Activated CD8-positive, alpha-beta T cell treated with anti-CD3 and anti-CD28 coated beads for 36 hours (primary cell): ENCODE measurements at regions not wholly inside any gene's neighbourhood (a gene's known extent, or its start where the extent isn't known, plus 50 kb on each side); places are given as distances from the start of the nearest gene placed in this dataset.

Experiments used
- ATAC-seq: fragments of 200-7000 bp; cut with Tn5 transposase; one replicate; pipeline ENCODE4 v1.10.0; 2021; ENCODE audit warnings: mild to moderate bottlenecking, moderate library complexity
- CTCF ChIA-PET: fragments of 350-600 bp; sonication (Branson Sonifier 250); formaldehyde crosslinking; loops from one replicate; lab custom pipeline; 2021; ENCODE audit warnings: antibody characterized with exemption; lab: Charles Lee
- POLR2A ChIA-PET: fragments of 350-600 bp; sonication (Branson Sonifier 250); formaldehyde crosslinking; loops from one replicate; lab custom pipeline; 2021; ENCODE audit warnings: antibody characterized with exemption; lab: Charles Lee
- DNase-seq: peaks from one replicate; pipeline ENCODE4 v3.0.0-alpha.2; 2020
- H3K27ac Mint-ChIP-seq: one replicate; pipeline ENCODE4 v1.8.0; 2021; ENCODE audit warnings: mild to moderate bottlenecking, mixed read lengths
- H3K27me3 Mint-ChIP-seq: one replicate; pipeline ENCODE4 v1.8.0; 2021; ENCODE audit warnings: mixed read lengths
- H3K36me3 Mint-ChIP-seq: one replicate; pipeline ENCODE4 v1.8.0; 2021; ENCODE audit warnings: low read depth, mixed read lengths
- H3K4me1 Mint-ChIP-seq: one replicate; pipeline ENCODE4 v1.8.0; 2021; ENCODE audit warnings: low read depth, mixed read lengths
- H3K4me3 Mint-ChIP-seq: one replicate; pipeline ENCODE4 v1.8.0; 2021; ENCODE audit warnings: mild to moderate bottlenecking, moderate library complexity, mixed read lengths
- H3K9me3 Mint-ChIP-seq: one replicate; pipeline ENCODE4 v1.8.0; 2021; ENCODE audit warnings: mixed read lengths
- intact Hi-C: fragments of 100-400 bp; cut with micrococcal nuclease; formaldehyde crosslinking; loops from one replicate; pipeline ENCODE4 v1.10.0; 2022
- TF ChIP-seq, protein P1 (sequence below): fragments of 200-600 bp; IDR thresholded peaks from one replicate; pipeline ENCODE4 v1.8.0; 2022; ENCODE audit warnings: antibody characterized with exemption, mild to moderate bottlenecking

DNA sequence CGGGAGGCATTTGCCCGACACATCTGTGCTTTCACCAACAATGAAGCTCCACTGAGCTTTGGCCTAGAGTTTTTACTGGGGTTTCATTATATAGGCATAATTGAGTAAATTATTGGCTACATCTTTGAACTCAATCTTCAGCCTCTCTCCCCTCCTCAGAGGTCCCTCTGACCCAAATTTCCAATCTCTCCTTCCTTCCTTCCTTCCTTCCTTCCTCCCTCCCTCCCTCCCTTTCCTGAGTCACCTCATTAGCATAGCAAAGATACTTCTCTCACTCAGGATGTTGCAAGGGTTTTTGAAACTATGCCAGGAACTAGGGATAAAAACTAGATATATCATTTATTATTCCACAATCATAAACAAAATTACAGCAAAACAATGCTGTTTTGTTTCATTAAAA lies 202.8 kb upstream of the PRNP start:
- H3K4me3 Mint-ChIP-seq: no peak overlapping the region
- H3K4me1 Mint-ChIP-seq: no peaks in the 10 kb centered on the region
- DNase-seq (no peak), ATAC-seq (no peak)
- ChIA-PET CTCF (no interaction called here), POLR2A (no interaction called here)
- H3K27ac Mint-ChIP-seq: no peak overlapping the region
- peaks cover 11% of the 10 kb centered on the region for H3K27me3 Mint-ChIP-seq
- TF ChIP-seq, protein P1, sequence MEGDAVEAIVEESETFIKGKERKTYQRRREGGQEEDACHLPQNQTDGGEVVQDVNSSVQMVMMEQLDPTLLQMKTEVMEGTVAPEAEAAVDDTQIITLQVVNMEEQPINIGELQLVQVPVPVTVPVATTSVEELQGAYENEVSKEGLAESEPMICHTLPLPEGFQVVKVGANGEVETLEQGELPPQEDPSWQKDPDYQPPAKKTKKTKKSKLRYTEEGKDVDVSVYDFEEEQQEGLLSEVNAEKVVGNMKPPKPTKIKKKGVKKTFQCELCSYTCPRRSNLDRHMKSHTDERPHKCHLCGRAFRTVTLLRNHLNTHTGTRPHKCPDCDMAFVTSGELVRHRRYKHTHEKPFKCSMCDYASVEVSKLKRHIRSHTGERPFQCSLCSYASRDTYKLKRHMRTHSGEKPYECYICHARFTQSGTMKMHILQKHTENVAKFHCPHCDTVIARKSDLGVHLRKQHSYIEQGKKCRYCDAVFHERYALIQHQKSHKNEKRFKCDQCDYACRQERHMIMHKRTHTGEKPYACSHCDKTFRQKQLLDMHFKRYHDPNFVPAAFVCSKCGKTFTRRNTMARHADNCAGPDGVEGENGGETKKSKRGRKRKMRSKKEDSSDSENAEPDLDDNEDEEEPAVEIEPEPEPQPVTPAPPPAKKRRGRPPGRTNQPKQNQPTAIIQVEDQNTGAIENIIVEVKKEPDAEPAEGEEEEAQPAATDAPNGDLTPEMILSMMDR: no peak
- H3K36me3 Mint-ChIP-seq: no peaks in the 10 kb centered on the region
- intact Hi-C loops: no loop called here
- no peaks in the 10 kb centered on the region for H3K9me3 Mint-ChIP-seq

DNA sequence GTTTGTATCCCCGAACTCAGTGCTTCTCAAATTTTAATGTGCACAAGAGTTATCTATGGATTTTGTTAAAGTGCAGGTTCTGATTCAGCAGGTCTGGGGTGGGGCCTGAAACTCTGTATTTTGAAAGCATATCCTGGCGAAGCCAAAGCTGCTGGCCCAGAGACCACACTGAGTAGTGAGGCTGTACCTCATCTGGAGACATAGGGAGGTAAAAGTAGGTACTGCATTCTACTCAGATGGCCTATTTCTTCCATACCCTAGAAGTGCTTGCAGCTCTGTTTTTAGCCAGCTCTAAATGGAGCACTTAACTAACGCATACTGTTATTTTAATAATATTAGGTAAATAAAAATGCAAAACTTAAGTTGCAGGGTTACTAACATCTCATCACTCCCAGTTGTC lies 206.2 kb upstream of the PRNP start:
- CTCF ChIA-PET: no interaction called here

DNA sequence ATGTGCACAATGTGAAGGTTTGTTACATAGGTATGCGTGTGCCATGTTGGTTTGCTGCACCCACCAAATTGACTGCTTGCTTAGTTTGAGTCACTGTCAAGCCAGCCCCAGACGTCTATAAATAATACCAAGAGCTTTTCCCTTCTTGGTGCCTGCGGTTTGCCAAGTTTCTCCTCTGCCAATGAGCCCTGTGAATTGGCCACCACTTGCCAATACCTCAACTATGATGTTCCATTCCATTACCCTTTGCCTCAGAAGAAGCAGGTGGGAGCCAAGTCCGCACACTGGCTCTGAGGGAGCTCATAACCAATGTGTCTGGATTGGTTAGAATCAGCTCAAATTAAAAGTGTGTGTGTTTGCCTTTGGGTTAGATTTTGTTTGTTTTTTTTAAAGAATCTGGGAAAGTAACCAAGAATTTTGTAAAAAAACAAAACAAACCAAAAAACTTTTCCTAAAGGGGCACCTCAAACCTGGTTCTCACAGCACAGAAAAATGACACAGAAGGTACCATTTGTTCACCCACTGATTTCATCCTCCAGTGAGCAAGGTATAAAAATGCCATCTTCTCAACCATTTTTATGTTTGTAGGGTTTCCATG lies 209.3 kb upstream of the PRNP start:
- TF ChIP-seq, protein P1: no peak
- CTCF ChIA-PET: no interaction called here
- no peak overlapping the region for H3K27ac Mint-ChIP-seq
- POLR2A ChIA-PET: no interaction called here
- H3K36me3 Mint-ChIP-seq: no peaks in the 10 kb centered on the region
- ATAC-seq (no peak), DNase-seq (no peak)
- no peaks in the 10 kb centered on the region for H3K4me1 Mint-ChIP-seq
- H3K27me3 Mint-ChIP-seq: peaks cover 13% of the 10 kb centered on the region
- no peak overlapping the region for H3K4me3 Mint-ChIP-seq
- H3K9me3 Mint-ChIP-seq: no peaks in the 10 kb centered on the region
- intact Hi-C loops: no loop called here

More for the DNA sequence above, 206.2 kb upstream of the PRNP start:
- Mint-ChIP-seq H3K4me1 (no peaks in the 10 kb centered on the region), H3K36me3 (no peaks in the 10 kb centered on the region), H3K4me3 (no peak overlapping the region), H3K27me3 (peaks cover 16% of the 10 kb centered on the region), H3K27ac (no peak overlapping the region), H3K9me3 (no peaks in the 10 kb centered on the region)
- POLR2A ChIA-PET: interaction anchor here (1.3 kb wide), 1 partner anchor 28 kb away, joined by 4 read pairs; no protein-coding TSS in a partner anchor
- TF ChIP-seq, protein P1: no peak
- ATAC-seq (no peak), DNase-seq (no peak)
- intact Hi-C loops: no loop called here

- Mint-ChIP-seq H3K27me3 (peaks cover 16% of the 10 kb centered on the region), H3K4me3 (no peak overlapping the region), H3K4me1 (no peaks in the 10 kb centered on the region), H3K36me3 (no peaks in the 10 kb centered on the region), H3K9me3 (no peaks in the 10 kb centered on the region), H3K27ac (no peak overlapping the region)
- no peak for DNase-seq
- ATAC-seq: no peak
- ChIA-PET CTCF (no interaction called here), POLR2A (no interaction called here)
- TF ChIP-seq, protein P1: no peak
- intact Hi-C loops: no loop called here
Measured at GRCh38 chr20:4472906-4473305, 213.3 kb upstream of the PRNP start.

- Mint-ChIP-seq H3K9me3 (no peaks in the 10 kb centered on the region), H3K36me3 (no peaks in the 10 kb centered on the region), H3K4me1 (no peaks in the 10 kb centered on the region), H3K27ac (no peak overlapping the region), H3K4me3 (no peak overlapping the region), H3K27me3 (peaks cover 14% of the 10 kb centered on the region)
- ATAC-seq: no peak
- no peak for DNase-seq
- CTCF ChIA-PET: no interaction called here
- intact Hi-C loops: no loop called here
- TF ChIP-seq, protein P1: no peak
- POLR2A ChIA-PET: no interaction called here
Measured at GRCh38 chr20:4471221-4471620, 215.0 kb upstream of the PRNP start.
